Subcutaneous abdominal adipose tissue (tissue), 5 donors: ENCODE measurements at regions not wholly inside any gene's neighbourhood (a gene's known extent, or its start where the extent isn't known, plus 50 kb on each side); places are given as distances from the start of the nearest gene placed in this dataset.

Experiments used
- H3K27ac ChIP-seq: one replicate; pipeline ENCODE4 v1.7.0; 2013; ENCODE audit warnings: low read depth, mild to moderate bottlenecking, inconsistent platforms, low read length, moderate library complexity
- H3K27me3 ChIP-seq, 5 donors: one replicate each; pipeline ENCODE4 v1.7.0; 2013; ENCODE audit warnings: low read length in 5 of 5, inconsistent platforms in 1 of 5; ENCODE audit not compliant: control insufficient read depth in 5 of 5, insufficient read depth in 4 of 5
- H3K36me3 ChIP-seq, 5 donors: one replicate each; pipeline ENCODE4 v1.7.0; 2013; ENCODE audit warnings: low read length in 5 of 5; ENCODE audit not compliant: control insufficient read depth in 5 of 5, insufficient read depth in 5 of 5
- H3K4me1 ChIP-seq, 5 donors: one replicate each; pipeline ENCODE4 v1.7.0; 2013; ENCODE audit warnings: low read length in 5 of 5, mild to moderate bottlenecking in 3 of 5, moderate library complexity in 1 of 5; ENCODE audit not compliant: control insufficient read depth in 5 of 5, insufficient read depth in 5 of 5
- H3K4me3 ChIP-seq, 5 donors: one replicate each; pipeline ENCODE4 v1.7.0; 2013; ENCODE audit warnings: low read length in 5 of 5, low read depth in 1 of 5
- H3K9ac ChIP-seq, 5 donors: one replicate each; pipeline ENCODE4 v1.7.0; 2013; ENCODE audit warnings: low read length in 5 of 5, mild to moderate bottlenecking in 4 of 5, moderate library complexity in 3 of 5
- H3K9me3 ChIP-seq, 5 donors: one replicate each; pipeline ENCODE4 v1.7.0; 2013; ENCODE audit warnings: low read length in 5 of 5; ENCODE audit not compliant: control insufficient read depth in 5 of 5
- donor health status: healthy.
- donor health status: healthy.
- donor health status: healthy.
- donor health status: healthy.
- donor health status: healthy.

DNA sequence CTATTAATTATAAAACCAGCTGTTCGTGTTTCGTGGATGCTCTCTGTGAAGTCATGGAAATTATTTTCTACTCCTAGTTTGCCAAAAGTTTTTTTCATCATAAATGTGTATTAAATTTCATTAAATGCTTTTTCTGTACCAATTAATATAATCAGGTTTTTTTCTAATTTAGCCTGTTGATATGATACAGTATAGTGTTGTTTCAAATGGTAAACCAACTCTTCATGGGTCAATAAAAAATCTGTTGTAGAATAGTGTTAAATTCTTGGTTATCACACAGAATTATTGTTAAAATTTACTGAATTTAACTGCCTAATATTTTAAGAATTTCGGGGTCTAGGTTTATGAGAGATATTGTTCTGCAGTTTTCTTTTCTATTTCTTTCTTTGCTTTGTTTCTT is 505.9 kb upstream of the MANEA start:
- no peaks in the 10 kb centered on the region for H3K27me3 ChIP-seq
- no peak overlapping the region for H3K9ac ChIP-seq

DNA sequence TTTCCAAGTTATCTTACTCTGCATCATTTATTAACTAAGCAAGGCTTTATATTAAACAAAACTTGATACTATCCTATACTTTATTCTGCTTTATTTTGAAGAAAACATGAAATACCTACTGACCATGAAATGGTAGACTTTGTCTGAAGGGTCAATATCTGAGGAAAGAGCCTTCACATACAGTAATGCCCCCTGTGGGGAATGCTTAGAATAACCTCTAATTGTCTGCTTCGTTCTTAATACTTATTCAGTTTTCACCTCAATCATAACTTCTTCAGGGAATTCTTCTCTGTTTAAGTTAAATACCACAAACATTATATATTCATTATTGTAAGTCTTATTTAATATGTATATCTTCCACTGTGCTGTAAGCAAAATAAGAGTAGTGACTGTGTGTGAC is 498.9 kb upstream of the MANEA start:
- Histone ChIP-seq H3K9me3 (no peaks in the 10 kb centered on the region), H3K9ac (no peak overlapping the region), H3K4me1 (no peaks in the 10 kb centered on the region), H3K36me3 (no peaks in the 10 kb centered on the region), H3K4me3 (no peak overlapping the region), H3K27me3 (no peaks in the 10 kb centered on the region), H3K27ac (no peak overlapping the region)

More for the DNA sequence above, 505.9 kb upstream of the MANEA start:
- Histone ChIP-seq H3K36me3 (no peaks in the 10 kb centered on the region), H3K4me3 (no peak overlapping the region), H3K27ac (no peak overlapping the region), H3K9me3 (no peaks in the 10 kb centered on the region), H3K4me1 (no peaks in the 10 kb centered on the region)

DNA sequence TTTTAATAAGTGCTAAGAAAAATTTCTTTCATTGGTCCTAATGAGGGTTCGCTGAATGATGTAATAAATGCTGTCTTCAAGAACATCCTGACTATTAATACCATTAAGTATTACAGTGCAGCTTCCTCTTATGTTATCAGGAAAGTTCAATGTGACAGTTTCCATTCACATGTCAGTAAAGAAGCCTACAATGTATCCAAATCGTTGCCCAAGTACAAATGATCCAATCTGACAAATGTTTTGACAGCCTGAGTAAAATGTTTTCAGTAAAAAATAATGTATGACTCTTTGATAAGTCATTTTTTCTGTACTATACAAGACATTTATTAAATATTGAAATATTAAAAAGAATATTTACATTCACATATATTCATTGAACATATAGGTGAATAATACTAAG is 496.1 kb upstream of the MANEA start:
- H3K4me1 ChIP-seq: no peaks in the 10 kb centered on the region
- H3K27ac ChIP-seq: no peak overlapping the region
- no peaks in the 10 kb centered on the region for H3K9me3 ChIP-seq
- H3K27me3 ChIP-seq: no peaks in the 10 kb centered on the region
- no peaks in the 10 kb centered on the region for H3K36me3 ChIP-seq
- H3K9ac ChIP-seq: no peak overlapping the region
- H3K4me3 ChIP-seq: no peak overlapping the region

DNA sequence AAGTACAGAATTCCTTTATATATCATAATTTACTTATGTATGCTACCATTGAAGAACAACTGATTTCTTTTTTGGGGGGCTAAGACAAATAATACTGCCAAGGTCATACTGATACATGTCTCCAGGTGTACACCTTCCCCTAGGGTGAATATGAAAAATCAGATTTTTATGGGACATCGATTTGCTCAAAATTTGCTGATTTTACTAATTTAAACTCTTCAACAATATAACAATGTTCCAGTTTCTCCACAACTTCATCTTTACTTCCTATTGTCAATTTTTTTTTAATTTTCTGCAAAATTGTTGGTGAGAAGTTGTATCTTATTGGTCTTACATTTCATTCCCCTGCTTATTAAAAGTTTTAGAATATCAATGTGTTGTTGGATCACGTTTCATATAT is 495.4 kb upstream of the MANEA start:
- Histone ChIP-seq H3K27me3 (no peaks in the 10 kb centered on the region), H3K36me3 (no peaks in the 10 kb centered on the region), H3K9ac (no peak overlapping the region), H3K27ac (no peak overlapping the region), H3K9me3 (no peaks in the 10 kb centered on the region), H3K4me1 (no peaks in the 10 kb centered on the region), H3K4me3 (no peak overlapping the region)

DNA sequence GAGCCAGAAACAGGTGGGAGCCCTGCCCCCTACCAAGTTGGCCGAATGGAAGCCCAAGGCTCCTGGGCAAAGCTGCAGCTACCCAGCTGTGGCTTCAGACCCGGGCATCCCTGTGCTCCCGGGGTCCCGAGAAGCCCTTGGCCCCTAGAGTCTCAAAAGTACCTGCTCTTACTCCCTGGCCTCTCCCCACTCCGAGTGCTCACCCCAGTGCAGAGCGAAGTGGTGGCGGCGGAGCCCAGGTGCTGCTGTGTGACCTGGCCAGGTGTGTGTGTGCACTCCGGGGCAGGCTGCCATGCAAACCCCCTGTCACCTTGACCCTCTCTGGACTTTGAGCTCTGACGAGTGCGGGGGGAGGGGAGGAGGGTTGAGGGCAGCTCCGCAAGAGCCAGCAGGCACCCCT is 493.8 kb upstream of the MANEA start:
- H3K36me3 ChIP-seq: no peaks in the 10 kb centered on the region
- H3K9me3 ChIP-seq: no peaks in the 10 kb centered on the region
- peaks cover 0 to 6% (median 3%) of the 10 kb centered on the region in 5 donors for H3K4me1 ChIP-seq
- H3K9ac ChIP-seq: no peak overlapping the region
- no peak overlapping the region for H3K4me3 ChIP-seq
- no peak overlapping the region for H3K27ac ChIP-seq
- no peaks in the 10 kb centered on the region for H3K27me3 ChIP-seq

DNA sequence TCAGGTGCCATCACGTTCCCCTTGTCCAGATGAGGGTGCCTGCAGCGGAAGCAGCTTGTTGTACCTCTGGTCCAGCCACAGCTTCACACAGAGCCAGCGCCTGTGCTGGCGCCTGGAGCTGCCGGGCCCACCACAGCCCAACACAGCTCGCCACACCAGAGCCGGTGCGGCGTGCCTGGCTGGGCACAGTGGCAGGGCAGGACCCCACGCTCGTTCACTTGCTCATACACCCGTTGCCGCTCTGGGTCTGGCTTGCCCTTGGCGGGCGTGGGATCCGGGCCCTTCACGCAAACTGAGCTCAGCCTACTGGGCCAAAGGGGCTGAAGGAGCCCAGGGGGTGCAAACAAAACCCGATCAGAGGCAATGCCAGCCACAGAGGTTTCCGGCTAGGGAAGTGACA is 492.5 kb upstream of the MANEA start:
- Histone ChIP-seq H3K27ac (no peak overlapping the region), H3K4me3 (no peak overlapping the region), H3K36me3 (no peaks in the 10 kb centered on the region), H3K4me1 (peaks cover 0 to 6% (median 3%) of the 10 kb centered on the region in 5 donors), H3K9me3 (no peaks in the 10 kb centered on the region), H3K9ac (no peak overlapping the region), H3K27me3 (no peaks in the 10 kb centered on the region)

DNA sequence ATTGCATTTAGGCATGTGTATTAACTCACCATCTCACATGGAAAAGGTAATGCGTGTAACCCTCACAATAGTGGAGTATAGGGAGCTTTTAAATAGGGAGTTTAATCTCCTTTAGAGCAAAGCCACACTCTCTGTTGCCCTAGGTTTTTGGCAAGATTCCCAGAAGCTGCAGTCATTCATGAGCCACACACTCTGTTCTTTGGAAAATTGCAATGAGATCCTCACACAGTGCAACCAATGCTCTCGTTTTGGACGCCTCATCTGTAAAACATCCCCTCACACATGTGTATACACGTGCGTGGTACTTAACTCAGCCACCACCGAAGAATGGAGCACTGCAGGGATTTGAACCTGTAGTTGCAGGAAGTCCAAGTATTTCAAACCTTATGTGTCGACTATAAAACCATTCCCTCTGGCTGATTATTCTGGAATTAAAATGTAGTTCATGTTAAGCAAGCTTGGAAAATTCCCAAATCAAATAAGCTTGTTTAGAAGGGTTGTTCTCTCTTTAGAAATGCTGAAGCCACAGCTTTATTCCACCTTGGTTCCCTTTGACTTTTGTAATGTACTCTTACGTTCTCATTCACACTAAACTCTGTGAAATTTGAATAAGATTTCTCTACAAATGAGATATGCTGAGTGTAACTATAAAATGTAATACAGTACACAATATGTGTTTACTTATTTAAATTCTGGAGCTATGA is 489.8 kb upstream of the MANEA start:
- no peak overlapping the region for H3K4me3 ChIP-seq
- H3K9me3 ChIP-seq: no peaks in the 10 kb centered on the region
- peaks cover 0 to 9% (median 3%) of the 10 kb centered on the region in 5 donors for H3K4me1 ChIP-seq
- H3K36me3 ChIP-seq: no peaks in the 10 kb centered on the region
- H3K27ac ChIP-seq: no peak overlapping the region
- no peaks in the 10 kb centered on the region for H3K27me3 ChIP-seq
- no peak overlapping the region for H3K9ac ChIP-seq

DNA sequence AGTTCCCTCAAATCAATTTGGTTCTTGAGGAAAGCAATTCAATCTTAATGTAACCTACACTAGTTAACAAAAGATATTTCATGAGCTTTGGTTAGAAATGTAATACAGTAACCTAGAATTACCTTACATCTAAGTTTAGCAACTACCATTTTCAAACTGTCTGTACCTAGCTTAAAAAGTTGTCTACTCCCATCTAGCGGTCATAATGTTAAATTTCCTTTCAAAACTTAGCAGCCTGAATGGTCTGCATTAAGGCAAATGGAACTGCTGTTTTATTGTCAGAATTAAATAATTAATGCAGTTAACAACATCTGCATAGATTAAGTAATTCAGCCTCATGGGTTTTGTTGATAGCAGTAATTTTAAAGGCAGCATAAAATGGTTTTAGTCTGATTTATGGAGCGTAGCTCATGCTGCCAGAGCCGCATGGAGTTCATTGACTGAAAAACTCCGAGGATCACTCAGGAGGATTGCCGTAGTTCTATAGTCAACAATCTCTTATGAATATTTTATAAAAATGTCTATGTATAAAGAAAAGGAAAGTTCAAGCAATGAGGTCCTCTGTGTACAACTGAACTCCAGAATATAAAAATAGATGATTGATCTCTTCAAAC is 485.4 kb upstream of the MANEA start:
- Histone ChIP-seq H3K9ac (no peak overlapping the region), H3K4me3 (peak overlapping the region in 3 of 5 donors; percentile 26 to 45 (median 31)), H3K36me3 (no peaks in the 10 kb centered on the region), H3K4me1 (peaks cover 0 to 9% (median 3%) of the 10 kb centered on the region in 5 donors), H3K9me3 (no peaks in the 10 kb centered on the region), H3K27ac (no peak overlapping the region), H3K27me3 (peaks cover 0 to 3% (median 2%) of the 10 kb centered on the region in 5 donors)

DNA sequence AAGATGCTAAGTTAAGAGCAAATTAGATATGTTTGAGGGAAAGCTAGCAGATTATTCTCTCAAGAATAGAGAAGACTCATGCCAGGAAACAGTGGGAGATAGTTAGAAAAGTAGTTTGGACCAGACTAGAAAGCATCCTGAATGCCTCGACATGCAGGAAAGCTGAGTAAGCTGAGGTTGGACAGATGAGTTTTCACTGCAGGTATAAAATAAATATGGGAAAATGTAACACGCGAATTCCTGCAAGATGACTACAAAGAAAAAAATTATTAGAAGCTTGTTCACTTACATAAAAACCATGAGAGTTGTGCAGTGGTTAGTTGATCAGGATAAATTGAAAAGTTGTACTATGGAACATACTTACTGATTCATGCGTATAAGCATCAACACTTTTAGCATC is 484.2 kb upstream of the MANEA start:
- Histone ChIP-seq H3K9me3 (no peaks in the 10 kb centered on the region), H3K36me3 (no peaks in the 10 kb centered on the region), H3K27ac (no peak overlapping the region), H3K9ac (no peak overlapping the region), H3K4me3 (no peak overlapping the region), H3K27me3 (peaks cover 0 to 3% (median 2%) of the 10 kb centered on the region in 5 donors), H3K4me1 (peaks cover 0 to 3% (median 0%) of the 10 kb centered on the region in 5 donors)

DNA sequence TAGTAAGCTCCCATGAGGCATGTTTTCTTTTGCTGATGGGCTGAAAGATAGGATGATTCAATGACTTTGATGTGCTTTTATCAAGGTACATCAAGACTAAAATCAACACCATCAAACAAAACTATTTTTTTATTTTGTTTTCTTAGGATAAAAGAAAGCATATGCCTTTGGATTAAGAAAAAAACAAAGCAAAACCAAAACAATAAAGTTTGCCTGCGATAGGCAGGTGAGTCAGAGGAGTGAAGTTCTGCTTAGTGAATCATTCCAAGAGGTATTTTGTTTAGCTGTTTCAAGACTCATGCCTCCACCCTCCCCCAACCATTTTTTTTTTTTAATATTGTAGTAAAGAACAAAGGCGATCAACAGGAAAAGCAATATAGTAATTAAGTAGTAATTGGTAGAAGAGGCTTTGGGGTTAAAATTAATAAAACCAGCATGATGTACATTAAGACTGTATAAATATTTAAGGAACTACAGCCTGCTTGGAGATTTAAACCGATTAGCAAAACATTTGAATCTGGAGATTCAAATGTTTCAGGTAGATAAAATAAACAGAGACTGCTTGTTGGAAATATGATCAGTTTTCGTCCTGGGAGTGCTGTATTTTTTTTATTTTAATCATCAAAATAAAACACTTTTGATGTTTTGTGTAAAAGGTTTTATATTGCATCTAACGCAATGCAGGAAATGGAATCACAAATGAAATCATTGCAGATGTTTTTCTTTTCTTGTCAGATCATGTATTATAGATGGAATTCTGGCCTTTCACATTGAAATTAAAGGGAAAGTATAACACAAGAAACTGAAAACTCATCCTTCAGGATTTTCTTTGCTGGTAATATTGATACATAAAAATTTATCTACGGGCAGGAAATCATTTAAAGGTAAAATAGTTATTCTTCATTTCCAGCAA is 482.3 kb upstream of the MANEA start:
- Histone ChIP-seq H3K36me3 (no peaks in the 10 kb centered on the region), H3K9me3 (no peaks in the 10 kb centered on the region), H3K27me3 (peaks cover 0 to 3% (median 2%) of the 10 kb centered on the region in 5 donors), H3K4me3 (no peak overlapping the region), H3K4me1 (peaks cover 0 to 3% (median 0%) of the 10 kb centered on the region in 5 donors), H3K27ac (no peak overlapping the region), H3K9ac (no peak overlapping the region)
